ENCODE measurements at regions not wholly inside any gene's neighbourhood (a gene's known extent, or its start where the extent isn't known, plus 50 kb on each side); places are given as distances from the start of the nearest gene placed in this dataset.
"Not testable (repeated sequence)": the region's sequence is repeated elsewhere in the genome, so short reads cannot be mapped to it uniquely, and the experiment has no call there.

GRCh38 chr6:60877396-60877795 is 1408.6 kb downstream of the KHDRBS2 start:
- not testable (repeated sequence) for H3K27me3 ChIP-seq (ENCODE audit: control insufficient read depth, insufficient read depth, low read length); H3K4me3 ChIP-seq (ENCODE audit: low read depth, low read length); H3K9me3 ChIP-seq (ENCODE audit: control insufficient read depth, insufficient read depth, low read length); H3K4me1 ChIP-seq (ENCODE audit: control insufficient read depth, insufficient read depth, low read length); H3K36me3 ChIP-seq (ENCODE audit: control insufficient read depth, insufficient read depth, low read length); H3K27ac ChIP-seq (ENCODE audit: low read depth, low read length)
- WGBS (ENCODE audit: insufficient coverage): 38% methylated on average over 1 of the region's 3 CpGs
- DNase-seq (ENCODE audit: low read depth in 4 of 6, low spot score in 6 of 6): peak in 1 of 6 donors; percentile 52

- DNase-seq (ENCODE audit: low read depth in 4 of 6, low spot score in 6 of 6): peak in 1 of 6 donors; percentile 1
- H3K4me3 ChIP-seq (ENCODE audit: low read depth, low read length); H3K9me3 ChIP-seq (ENCODE audit: control insufficient read depth, insufficient read depth, low read length); H3K4me1 ChIP-seq (ENCODE audit: control insufficient read depth, insufficient read depth, low read length); H3K27ac ChIP-seq (ENCODE audit: low read depth, low read length); H3K36me3 ChIP-seq (ENCODE audit: control insufficient read depth, insufficient read depth, low read length); H3K27me3 ChIP-seq (ENCODE audit: control insufficient read depth, insufficient read depth, low read length): not testable (repeated sequence)
- WGBS (ENCODE audit: insufficient coverage): no CpG with 5 or more reads among the region's 4 CpGs
Observed at GRCh38 chr6:60870779-60871178, 1415.2 kb downstream of the KHDRBS2 start.

DNA sequence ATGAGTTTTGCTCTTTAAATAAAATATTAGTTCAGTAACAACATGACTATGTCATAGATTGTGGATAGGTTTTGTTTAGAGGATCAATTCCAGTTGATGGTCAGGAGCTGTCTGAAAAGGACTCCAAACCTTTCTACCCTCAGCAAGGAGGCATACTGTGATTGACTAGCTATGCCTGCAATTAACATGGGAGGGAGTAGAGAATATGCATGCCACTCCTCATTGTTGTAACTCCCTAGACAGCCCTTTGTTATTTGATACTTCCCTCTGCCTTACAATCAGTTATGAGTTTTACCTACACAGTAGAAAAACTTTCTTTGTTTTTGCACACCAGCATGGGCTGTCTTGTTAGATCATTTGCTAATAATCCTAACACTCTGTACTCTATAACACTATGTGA is 1418.5 kb downstream of the KHDRBS2 start:
- Histone ChIP-seq H3K4me3 (ENCODE audit: low read depth, low read length) (no peak overlapping the region), H3K9me3 (ENCODE audit: control insufficient read depth, insufficient read depth, low read length) (no peaks in the 10 kb centered on the region), H3K36me3 (ENCODE audit: control insufficient read depth, insufficient read depth, low read length) (no peaks in the 10 kb centered on the region), H3K27ac (ENCODE audit: low read depth, low read length) (no peak overlapping the region), H3K27me3 (ENCODE audit: control insufficient read depth, insufficient read depth, low read length) (no peaks in the 10 kb centered on the region), H3K4me1 (ENCODE audit: control insufficient read depth, insufficient read depth, low read length) (no peaks in the 10 kb centered on the region)
- no peak for DNase-seq (ENCODE audit: low read depth in 4 of 6, low spot score in 6 of 6)

- not testable (repeated sequence) for H3K27ac ChIP-seq (ENCODE audit: low read depth, low read length); H3K27me3 ChIP-seq (ENCODE audit: control insufficient read depth, insufficient read depth, low read length); H3K9me3 ChIP-seq (ENCODE audit: control insufficient read depth, insufficient read depth, low read length); H3K4me3 ChIP-seq (ENCODE audit: low read depth, low read length); H3K4me1 ChIP-seq (ENCODE audit: control insufficient read depth, insufficient read depth, low read length); H3K36me3 ChIP-seq (ENCODE audit: control insufficient read depth, insufficient read depth, low read length)
- peak in 2 of 6 donors; percentile 2 to 24 for DNase-seq (ENCODE audit: low read depth in 4 of 6, low spot score in 6 of 6)
- no CpG with 5 or more reads among the region's 3 CpGs for WGBS (ENCODE audit: insufficient coverage)
Observed at GRCh38 chr6:60843175-60843982, 1442.6 kb downstream of the KHDRBS2 start.

DNA sequence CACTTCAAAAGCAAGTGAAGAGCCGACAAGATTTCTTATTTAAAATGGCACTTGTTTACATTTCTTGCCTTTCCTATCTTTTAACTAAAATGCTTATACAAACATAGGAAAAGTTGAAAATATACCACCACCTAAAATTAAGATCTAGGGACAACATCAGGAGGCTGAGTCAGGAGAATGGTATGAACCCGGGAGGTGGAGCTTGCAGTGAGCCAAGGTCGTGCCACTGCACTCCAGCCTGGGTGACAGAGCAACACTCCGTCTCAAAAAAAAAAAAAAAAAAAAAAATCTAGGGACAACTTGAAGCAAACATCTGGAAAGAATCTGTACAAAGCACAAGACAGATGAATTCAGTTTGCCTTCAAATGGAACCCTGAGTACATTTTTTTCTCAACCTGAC is 1455.3 kb downstream of the KHDRBS2 start:
- not testable (repeated sequence) for H3K4me3 ChIP-seq (ENCODE audit: low read depth, low read length); H3K27ac ChIP-seq (ENCODE audit: low read depth, low read length); H3K4me1 ChIP-seq (ENCODE audit: control insufficient read depth, insufficient read depth, low read length); DNase-seq (ENCODE audit: low read depth in 4 of 6, low spot score in 6 of 6); H3K27me3 ChIP-seq (ENCODE audit: control insufficient read depth, insufficient read depth, low read length); H3K36me3 ChIP-seq (ENCODE audit: control insufficient read depth, insufficient read depth, low read length); H3K9me3 ChIP-seq (ENCODE audit: control insufficient read depth, insufficient read depth, low read length)
- WGBS (ENCODE audit: insufficient coverage): no CpG with 5 or more reads among the region's 4 CpGs

- not testable (repeated sequence) for H3K36me3 ChIP-seq (ENCODE audit: control insufficient read depth, insufficient read depth, low read length); H3K4me3 ChIP-seq (ENCODE audit: low read depth, low read length); H3K9me3 ChIP-seq (ENCODE audit: control insufficient read depth, insufficient read depth, low read length); H3K27me3 ChIP-seq (ENCODE audit: control insufficient read depth, insufficient read depth, low read length); DNase-seq (ENCODE audit: low read depth in 4 of 6, low spot score in 6 of 6); H3K27ac ChIP-seq (ENCODE audit: low read depth, low read length); H3K4me1 ChIP-seq (ENCODE audit: control insufficient read depth, insufficient read depth, low read length)
Observed at GRCh38 chr6:60822597-60822996, 1463.4 kb downstream of the KHDRBS2 start.

DNA sequence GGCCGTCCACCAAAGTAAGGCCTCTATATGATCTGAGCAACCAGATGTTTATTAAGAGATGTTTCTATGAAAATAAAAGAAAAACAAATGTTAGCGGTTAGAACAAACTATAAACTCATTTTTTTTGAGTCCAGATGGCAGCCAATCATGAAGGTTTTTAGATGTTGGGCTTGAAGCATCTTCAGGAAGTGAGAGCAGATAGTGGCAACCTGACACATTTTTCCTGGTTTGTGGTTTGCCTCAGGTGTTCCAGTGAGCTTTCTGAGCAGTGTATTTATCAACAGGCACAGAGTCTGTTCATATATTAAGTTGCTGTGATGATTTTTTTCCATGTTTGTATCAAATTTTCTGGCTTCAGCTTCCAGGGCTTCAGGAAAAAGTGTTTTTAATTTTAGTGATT is 1468.0 kb downstream of the KHDRBS2 start:
- not testable (repeated sequence) for H3K27me3 ChIP-seq (ENCODE audit: control insufficient read depth, insufficient read depth, low read length); H3K9me3 ChIP-seq (ENCODE audit: control insufficient read depth, insufficient read depth, low read length); H3K36me3 ChIP-seq (ENCODE audit: control insufficient read depth, insufficient read depth, low read length); H3K27ac ChIP-seq (ENCODE audit: low read depth, low read length); DNase-seq (ENCODE audit: low read depth in 4 of 6, low spot score in 6 of 6); H3K4me3 ChIP-seq (ENCODE audit: low read depth, low read length); H3K4me1 ChIP-seq (ENCODE audit: control insufficient read depth, insufficient read depth, low read length)
- 80% methylated on average over 1 of the region's 2 CpGs for WGBS (ENCODE audit: insufficient coverage)

DNA sequence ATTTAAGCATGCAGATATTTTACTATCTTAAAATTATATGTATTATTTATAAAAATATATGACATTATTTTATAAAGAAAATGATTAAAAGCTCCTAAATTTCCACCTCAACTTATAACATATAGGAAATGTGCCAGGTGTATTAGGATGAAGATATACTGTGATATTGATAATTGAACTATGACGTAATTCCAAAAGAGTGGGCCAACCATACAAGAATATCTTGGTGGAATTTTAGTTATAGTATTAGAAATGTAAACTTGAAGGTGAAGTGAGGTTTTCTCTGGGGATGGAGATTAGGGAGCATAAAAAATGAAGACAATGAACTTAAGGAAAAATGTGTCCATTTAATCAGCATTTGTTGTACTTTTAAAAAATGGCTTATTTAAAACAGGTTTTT is 1471.2 kb downstream of the KHDRBS2 start:
- H3K4me1 ChIP-seq (ENCODE audit: control insufficient read depth, insufficient read depth, low read length); H3K36me3 ChIP-seq (ENCODE audit: control insufficient read depth, insufficient read depth, low read length): not testable (repeated sequence)
- WGBS (ENCODE audit: insufficient coverage): 100% methylated on average over 1 of the region's 1 CpG

GRCh38 chr6:60813897-60814596 is 1472.0 kb downstream of the KHDRBS2 start:
- DNase-seq (ENCODE audit: low read depth in 4 of 6, low spot score in 6 of 6): peak in 1 of 6 donors; percentile 0
- H3K27ac ChIP-seq (ENCODE audit: low read depth, low read length); H3K9me3 ChIP-seq (ENCODE audit: control insufficient read depth, insufficient read depth, low read length); H3K36me3 ChIP-seq (ENCODE audit: control insufficient read depth, insufficient read depth, low read length); H3K27me3 ChIP-seq (ENCODE audit: control insufficient read depth, insufficient read depth, low read length); H3K4me1 ChIP-seq (ENCODE audit: control insufficient read depth, insufficient read depth, low read length); H3K4me3 ChIP-seq (ENCODE audit: low read depth, low read length): not testable (repeated sequence)
- 100% methylated on average over 1 of the region's 4 CpGs for WGBS (ENCODE audit: insufficient coverage)

More for the DNA sequence above, 1471.2 kb downstream of the KHDRBS2 start:
- DNase-seq (ENCODE audit: low read depth in 4 of 6, low spot score in 6 of 6); H3K27me3 ChIP-seq (ENCODE audit: control insufficient read depth, insufficient read depth, low read length); H3K4me3 ChIP-seq (ENCODE audit: low read depth, low read length); H3K27ac ChIP-seq (ENCODE audit: low read depth, low read length); H3K9me3 ChIP-seq (ENCODE audit: control insufficient read depth, insufficient read depth, low read length): not testable (repeated sequence)

GRCh38 chr6:60810216-60810615 is 1475.8 kb downstream of the KHDRBS2 start:
- DNase-seq (ENCODE audit: low read depth in 4 of 6, low spot score in 6 of 6): peak in 1 of 6 donors; percentile 1
- H3K27me3 ChIP-seq (ENCODE audit: control insufficient read depth, insufficient read depth, low read length); H3K9me3 ChIP-seq (ENCODE audit: control insufficient read depth, insufficient read depth, low read length); H3K27ac ChIP-seq (ENCODE audit: low read depth, low read length); H3K4me1 ChIP-seq (ENCODE audit: control insufficient read depth, insufficient read depth, low read length); H3K36me3 ChIP-seq (ENCODE audit: control insufficient read depth, insufficient read depth, low read length); H3K4me3 ChIP-seq (ENCODE audit: low read depth, low read length): not testable (repeated sequence)
- no CpG with 5 or more reads among the region's 2 CpGs for WGBS (ENCODE audit: insufficient coverage)

Data from spinal cord (tissue), 9 donors.